Thyroid gland (tissue), 4 donors: ENCODE measurements at regions not wholly inside any gene's neighbourhood (a gene's known extent, or its start where the extent isn't known, plus 50 kb on each side); places are given as distances from the start of the nearest gene placed in this dataset.

ENCODE experiments used
- POLR2A ChIP-seq, 2 donors: fragments of 450-650 bp; IDR thresholded peaks; one replicate each; pipeline ENCODE4 v1.6.1; 2017; ENCODE audit warnings: antibody characterized with exemption in 2 of 2, mild to moderate bottlenecking in 2 of 2, moderate library complexity in 1 of 2
- TF ChIP-seq, protein P1 (sequence below), 6 experiments: fragments of 200-600 bp in 3 of 6; fragments of 450-650 bp in 3 of 6; sonication (generic) in 3 of 6; IDR thresholded peaks; one replicate each; pipeline ENCODE4 v1.5.1; 2016 to 2019; ENCODE audit warnings: antibody characterized with exemption in 6 of 6, mild to moderate bottlenecking in 2 of 6, inconsistent platforms in 1 of 6, moderate library complexity in 1 of 6

DNA sequence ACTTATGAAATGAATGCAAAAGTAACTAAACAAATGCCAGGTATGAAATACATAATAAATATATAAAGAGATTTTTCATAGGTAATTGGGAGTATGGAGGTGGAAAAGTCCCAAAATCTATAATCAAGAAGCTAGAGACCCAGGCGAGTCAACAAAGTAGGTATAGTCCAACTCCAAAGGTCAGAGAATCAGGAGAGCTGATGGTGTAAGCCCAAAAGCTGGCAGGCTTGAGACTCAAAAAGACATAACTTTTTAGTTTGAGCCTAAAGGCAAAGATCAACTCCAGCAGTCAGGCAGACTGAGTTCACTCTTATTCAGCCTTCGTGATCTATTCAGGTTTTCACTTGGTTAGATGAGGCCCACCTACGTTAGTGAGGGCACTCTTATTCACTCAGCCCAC lies 157.4 kb upstream of the TMCO5A start:
- no peak for TF ChIP-seq POLR2A (IDR thresholded peaks at IDR 0.05)
- TF ChIP-seq, protein P1, sequence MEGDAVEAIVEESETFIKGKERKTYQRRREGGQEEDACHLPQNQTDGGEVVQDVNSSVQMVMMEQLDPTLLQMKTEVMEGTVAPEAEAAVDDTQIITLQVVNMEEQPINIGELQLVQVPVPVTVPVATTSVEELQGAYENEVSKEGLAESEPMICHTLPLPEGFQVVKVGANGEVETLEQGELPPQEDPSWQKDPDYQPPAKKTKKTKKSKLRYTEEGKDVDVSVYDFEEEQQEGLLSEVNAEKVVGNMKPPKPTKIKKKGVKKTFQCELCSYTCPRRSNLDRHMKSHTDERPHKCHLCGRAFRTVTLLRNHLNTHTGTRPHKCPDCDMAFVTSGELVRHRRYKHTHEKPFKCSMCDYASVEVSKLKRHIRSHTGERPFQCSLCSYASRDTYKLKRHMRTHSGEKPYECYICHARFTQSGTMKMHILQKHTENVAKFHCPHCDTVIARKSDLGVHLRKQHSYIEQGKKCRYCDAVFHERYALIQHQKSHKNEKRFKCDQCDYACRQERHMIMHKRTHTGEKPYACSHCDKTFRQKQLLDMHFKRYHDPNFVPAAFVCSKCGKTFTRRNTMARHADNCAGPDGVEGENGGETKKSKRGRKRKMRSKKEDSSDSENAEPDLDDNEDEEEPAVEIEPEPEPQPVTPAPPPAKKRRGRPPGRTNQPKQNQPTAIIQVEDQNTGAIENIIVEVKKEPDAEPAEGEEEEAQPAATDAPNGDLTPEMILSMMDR (IDR thresholded peaks at IDR 0.05), result no peak
